ENCODE measurements at regions not wholly inside any gene's neighbourhood (a gene's known extent, or its start where the extent isn't known, plus 50 kb on each side); places are given as distances from the start of the nearest gene placed in this dataset.

DNA sequence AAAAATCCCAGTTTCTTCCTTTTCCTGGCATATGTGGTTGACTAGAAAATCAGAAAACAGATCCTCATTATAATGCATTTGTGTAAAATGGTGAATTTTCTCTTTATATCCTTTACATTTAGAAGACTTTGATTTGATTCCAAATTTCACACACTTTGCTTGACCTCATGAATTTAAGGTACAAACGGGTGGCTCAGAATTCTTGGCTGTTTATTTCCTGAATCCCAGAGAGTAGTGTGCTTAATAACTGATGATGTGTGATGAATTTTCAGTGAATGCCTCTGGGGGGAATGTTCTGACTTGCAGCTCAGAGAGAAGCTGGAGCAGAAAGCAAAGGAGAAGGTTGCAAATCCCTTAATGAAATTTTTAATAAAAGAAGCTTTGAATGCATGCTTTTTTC lies 126.8 kb downstream of the SPATA31D1 start:
- TF ChIP-seq, protein P1, sequence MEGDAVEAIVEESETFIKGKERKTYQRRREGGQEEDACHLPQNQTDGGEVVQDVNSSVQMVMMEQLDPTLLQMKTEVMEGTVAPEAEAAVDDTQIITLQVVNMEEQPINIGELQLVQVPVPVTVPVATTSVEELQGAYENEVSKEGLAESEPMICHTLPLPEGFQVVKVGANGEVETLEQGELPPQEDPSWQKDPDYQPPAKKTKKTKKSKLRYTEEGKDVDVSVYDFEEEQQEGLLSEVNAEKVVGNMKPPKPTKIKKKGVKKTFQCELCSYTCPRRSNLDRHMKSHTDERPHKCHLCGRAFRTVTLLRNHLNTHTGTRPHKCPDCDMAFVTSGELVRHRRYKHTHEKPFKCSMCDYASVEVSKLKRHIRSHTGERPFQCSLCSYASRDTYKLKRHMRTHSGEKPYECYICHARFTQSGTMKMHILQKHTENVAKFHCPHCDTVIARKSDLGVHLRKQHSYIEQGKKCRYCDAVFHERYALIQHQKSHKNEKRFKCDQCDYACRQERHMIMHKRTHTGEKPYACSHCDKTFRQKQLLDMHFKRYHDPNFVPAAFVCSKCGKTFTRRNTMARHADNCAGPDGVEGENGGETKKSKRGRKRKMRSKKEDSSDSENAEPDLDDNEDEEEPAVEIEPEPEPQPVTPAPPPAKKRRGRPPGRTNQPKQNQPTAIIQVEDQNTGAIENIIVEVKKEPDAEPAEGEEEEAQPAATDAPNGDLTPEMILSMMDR (IDR thresholded peaks at IDR 0.05; ENCODE audit: extremely low read depth, missing control alignments) = no peak
- no peak for DNase-seq (ENCODE audit: low spot score)

DNA sequence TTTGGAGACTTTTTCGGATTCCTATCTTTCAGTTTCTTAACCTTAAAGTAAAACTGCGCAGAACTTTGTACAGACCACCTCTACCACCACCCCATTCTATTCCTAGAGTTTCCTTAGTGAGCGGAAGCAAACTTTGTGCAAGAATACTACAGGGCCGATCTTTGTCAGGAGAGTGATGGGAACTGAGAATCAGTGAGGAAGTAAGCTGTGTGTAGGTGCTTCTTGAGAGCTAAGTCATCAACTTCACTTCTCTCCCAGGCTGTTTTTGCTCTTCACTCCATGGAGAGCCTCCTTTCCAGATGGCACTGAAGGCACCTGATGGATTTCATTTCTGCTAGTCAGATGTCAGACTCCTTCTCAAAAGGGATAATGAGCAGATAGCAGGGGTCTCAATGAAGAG lies 127.3 kb downstream of the SPATA31D1 start:
- TF ChIP-seq, protein P1 (IDR thresholded peaks at IDR 0.05; ENCODE audit: extremely low read depth, missing control alignments) = no peak
- no peak for DNase-seq (ENCODE audit: low spot score)

DNA sequence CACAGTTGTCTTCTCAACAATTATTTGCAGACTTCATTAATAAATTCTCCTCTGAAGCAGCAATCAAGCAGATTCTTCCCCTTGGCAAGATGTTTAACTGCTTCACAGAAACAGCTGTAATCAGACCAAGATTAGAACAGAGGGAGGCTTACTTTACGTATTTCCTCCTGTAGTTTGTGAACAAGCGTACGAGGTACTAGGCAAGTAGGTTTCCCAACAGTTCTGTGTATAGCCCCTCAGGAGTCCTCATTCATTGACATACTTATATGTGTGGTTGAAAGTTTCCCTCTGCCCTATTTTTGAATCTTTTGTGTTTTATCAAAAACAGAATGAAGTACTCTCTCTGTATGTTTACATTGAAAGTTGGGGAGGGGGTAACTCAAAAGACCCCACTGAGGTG lies 128.0 kb downstream of the SPATA31D1 start:
- DNase-seq (ENCODE audit: low spot score) = no peak
- TF ChIP-seq, protein P1 (IDR thresholded peaks at IDR 0.05; ENCODE audit: extremely low read depth, missing control alignments) = no peak

DNA sequence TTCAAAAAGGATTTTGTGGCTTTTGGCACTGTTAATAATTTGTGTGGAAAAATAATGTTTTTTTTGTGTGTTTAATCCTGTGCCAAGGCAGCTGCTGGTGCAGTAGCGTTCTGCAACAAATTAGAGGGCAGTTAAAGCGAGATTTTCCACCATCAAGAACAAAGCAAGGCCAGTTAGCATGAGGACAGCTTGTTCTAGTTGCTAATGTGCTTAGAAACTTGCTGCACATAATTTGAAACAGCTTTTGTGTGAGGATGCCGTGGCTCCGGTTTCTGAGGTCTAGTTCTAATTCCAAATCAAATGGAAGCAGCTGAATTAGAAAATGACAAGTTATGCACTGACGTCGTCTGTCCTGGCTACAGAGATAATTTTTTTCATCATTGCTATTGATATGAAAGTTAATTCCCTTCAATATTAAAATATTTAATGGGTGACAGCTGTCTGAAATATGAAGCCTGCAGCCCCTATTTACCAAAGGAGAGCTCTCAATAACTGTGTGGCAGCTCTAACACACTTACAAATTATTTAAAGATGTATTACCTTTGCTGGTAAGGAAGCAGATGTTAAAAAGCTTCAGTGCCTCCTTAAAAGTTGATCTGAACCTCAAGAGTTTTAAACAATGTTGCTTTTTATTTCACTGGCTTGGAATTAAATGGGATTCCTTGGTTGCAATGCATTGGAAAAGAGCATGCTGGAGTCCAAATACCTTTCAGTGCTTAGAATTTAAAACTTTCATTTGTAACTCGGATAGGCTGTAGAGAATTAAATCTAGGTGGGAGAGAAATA lies 128.6 kb downstream of the SPATA31D1 start:
- TF ChIP-seq, protein P1 (IDR thresholded peaks at IDR 0.05; ENCODE audit: extremely low read depth, missing control alignments) = no peak
- no peak for DNase-seq (ENCODE audit: low spot score)

DNA sequence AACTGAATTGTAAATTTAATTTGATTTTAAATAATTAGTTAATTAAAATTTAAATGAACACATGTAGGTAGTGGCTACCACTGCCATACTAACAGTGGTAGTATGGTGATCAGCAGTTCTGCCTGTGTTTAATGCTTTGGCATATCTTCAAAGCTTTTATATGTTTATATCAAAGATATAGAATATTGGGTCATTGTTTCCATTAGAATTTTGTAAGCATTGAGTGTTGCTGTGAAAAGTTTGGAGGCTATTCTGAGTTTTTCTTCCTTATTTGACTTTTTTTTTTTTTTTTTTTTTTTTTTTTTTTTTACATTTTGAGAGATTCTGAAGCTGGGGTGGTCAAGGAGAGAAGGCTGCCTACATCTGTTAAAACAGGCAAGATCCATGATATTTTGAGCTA lies 134.2 kb downstream of the SPATA31D1 start:
- TF ChIP-seq, protein P1 (IDR thresholded peaks at IDR 0.05; ENCODE audit: extremely low read depth, missing control alignments) = no peak
- DNase-seq (ENCODE audit: low spot score) = no peak

DNA sequence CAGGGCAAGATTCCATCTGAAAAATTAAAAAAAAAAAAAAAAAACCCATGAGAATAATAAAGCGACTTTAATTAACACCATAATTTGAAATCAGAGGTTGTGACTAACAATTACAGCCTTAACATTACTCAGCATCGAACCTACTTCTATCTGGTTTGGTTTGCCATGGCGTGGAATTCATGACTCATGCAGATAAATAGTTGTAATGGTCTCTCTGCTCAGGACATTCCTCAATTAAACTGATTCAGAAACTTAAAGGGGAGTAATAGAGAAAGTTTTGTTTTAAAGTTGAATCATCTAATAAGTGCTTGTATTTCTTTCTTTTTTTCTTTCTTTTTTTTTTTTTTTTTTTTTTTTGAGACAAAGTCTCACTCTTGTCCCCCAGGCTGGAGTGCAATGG lies 135.5 kb downstream of the SPATA31D1 start:
- TF ChIP-seq, protein P1 (IDR thresholded peaks at IDR 0.05; ENCODE audit: extremely low read depth, missing control alignments) = no peak
- DNase-seq (ENCODE audit: low spot score) = no peak

DNA sequence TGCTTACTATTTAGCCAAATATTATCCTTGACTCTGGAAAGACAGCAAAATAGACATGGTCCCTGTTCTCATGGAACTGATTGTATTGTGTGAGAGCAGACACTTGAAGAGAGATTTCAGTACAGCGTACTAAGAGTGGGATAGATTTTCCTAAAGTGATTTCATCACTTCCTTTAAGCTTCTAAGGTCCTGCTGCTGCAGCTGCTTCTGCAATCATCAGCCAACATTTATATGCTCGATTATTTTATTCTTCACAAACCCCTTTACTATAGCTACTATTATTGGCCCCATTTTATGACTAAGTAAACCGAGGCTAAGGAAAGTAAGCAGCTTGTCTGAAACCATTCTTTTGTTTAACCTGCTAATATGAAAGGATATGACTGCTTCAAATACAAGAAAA lies 137.7 kb downstream of the SPATA31D1 start:
- no peak for DNase-seq (ENCODE audit: low spot score)
- TF ChIP-seq, protein P1 (IDR thresholded peaks at IDR 0.05; ENCODE audit: extremely low read depth, missing control alignments) = no peak

All from GM20000 (cell line).